ENCODE measurements at regions not wholly inside any gene's neighbourhood (a gene's known extent, or its start where the extent isn't known, plus 50 kb on each side); places are given as distances from the start of the nearest gene placed in this dataset.

- 33 to 40% (median 34%) methylated on average over 1 of the region's 1 CpG for WGBS, 3 donors
- H3K27me3 ChIP-seq = no peaks in the 10 kb centered on the region
- TF ChIP-seq EP300 (IDR thresholded peaks at IDR 0.05) (no peak), CTCF (IDR thresholded peaks at IDR 0.05) (no peak), POLR2A (IDR thresholded peaks at IDR 0.05) (no peak)
- no peak for DNase-seq
- H3K4me3 ChIP-seq = no peak overlapping the region
- H3K27ac ChIP-seq = no peak overlapping the region
- peaks cover 8% of the 10 kb centered on the region for H3K4me1 ChIP-seq (ENCODE audit: insufficient read depth)
- H3K9me3 ChIP-seq = no peaks in the 10 kb centered on the region
- no peaks in the 10 kb centered on the region for H3K36me3 ChIP-seq
- intact Hi-C loops (cut with DNase I) = no loop called here
Observed at GRCh38 chr7:33850768-33851167, 54.6 kb upstream of the BMPER start.

- TF ChIP-seq EP300 (IDR thresholded peaks at IDR 0.05) (no peak), POLR2A (IDR thresholded peaks at IDR 0.05) (no peak), CTCF (IDR thresholded peaks at IDR 0.05) (no peak)
- intact Hi-C loops (cut with DNase I) = no loop called here
- Histone ChIP-seq H3K9me3 (no peaks in the 10 kb centered on the region), H3K4me1 (ENCODE audit: insufficient read depth) (no peaks in the 10 kb centered on the region), H3K27ac (no peak overlapping the region), H3K27me3 (no peaks in the 10 kb centered on the region), H3K4me3 (no peak overlapping the region), H3K36me3 (no peaks in the 10 kb centered on the region)
- 88 to 91% (median 90%) methylated on average over 3 of the region's 3 CpGs for WGBS, 3 donors
- DNase-seq = no peak
Observed at GRCh38 chr7:33852838-33853237, 52.5 kb upstream of the BMPER start.

GRCh38 chr7:33853361-33854062 is 51.8 kb upstream of the BMPER start:
- WGBS, 3 donors = 75 to 88% (median 75%) methylated on average over 5 of the region's 5 CpGs
- Histone ChIP-seq H3K27ac (no peak overlapping the region), H3K36me3 (no peaks in the 10 kb centered on the region), H3K9me3 (no peaks in the 10 kb centered on the region), H3K27me3 (no peaks in the 10 kb centered on the region), H3K4me3 (no peak overlapping the region), H3K4me1 (ENCODE audit: insufficient read depth) (no peaks in the 10 kb centered on the region)
- TF ChIP-seq CTCF (IDR thresholded peaks at IDR 0.05) = no peak
- no peak for TF ChIP-seq EP300 (IDR thresholded peaks at IDR 0.05)
- no peak for TF ChIP-seq POLR2A (IDR thresholded peaks at IDR 0.05)
- intact Hi-C loops (cut with DNase I) = no loop called here
- no peak for DNase-seq

- Histone ChIP-seq H3K4me3 (no peak overlapping the region), H3K27me3 (no peaks in the 10 kb centered on the region), H3K36me3 (no peaks in the 10 kb centered on the region), H3K4me1 (ENCODE audit: insufficient read depth) (no peaks in the 10 kb centered on the region), H3K9me3 (no peaks in the 10 kb centered on the region), H3K27ac (no peak overlapping the region)
- DNase-seq = no peak
- WGBS, 3 donors = 92 to 95% (median 94%) methylated on average over 1 of the region's 1 CpG
- intact Hi-C loops (cut with DNase I) = no loop called here
- TF ChIP-seq EP300 (IDR thresholded peaks at IDR 0.05) (no peak), CTCF (IDR thresholded peaks at IDR 0.05) (no peak), POLR2A (IDR thresholded peaks at IDR 0.05) (no peak)
Observed at GRCh38 chr7:33854178-33854577, 51.2 kb upstream of the BMPER start.
